H9 (cell line): ENCODE measurements at regions not wholly inside any gene's neighbourhood (a gene's known extent, or its start where the extent isn't known, plus 50 kb on each side); places are given as distances from the start of the nearest gene placed in this dataset.
A peak's percentile ranks its signal among the peaks of the same experiment; 100 is the strongest.
"Not testable (repeated sequence)": the region's sequence is repeated elsewhere in the genome, so short reads cannot be mapped to it uniquely, and the experiment has no call there.

Source experiments
- DNase-seq: peaks from one replicate; pipeline ENCODE4 v3.0.0-alpha.2; 2017
- H2AFZ ChIP-seq: one replicate; pipeline ENCODE4 v1.6.1; 2013; ENCODE audit warnings: mild to moderate bottlenecking, low read length, control low read depth, moderate library complexity
- H2AK5ac ChIP-seq: 2 replicates; pipeline ENCODE4 v1.6.1; 2013; ENCODE audit warnings: low read length, control low read depth, mixed read lengths; ENCODE audit not compliant: insufficient read length
- H2BK120ac ChIP-seq: one replicate; pipeline ENCODE4 v1.6.1; 2013; ENCODE audit warnings: low read depth, mild to moderate bottlenecking, low read length, control low read depth, inconsistent platforms; ENCODE audit not compliant: poor library complexity, severe bottlenecking
- H2BK12ac ChIP-seq: 2 replicates; pipeline ENCODE4 v1.6.1; 2013; ENCODE audit warnings: low read length, control low read depth, mixed read lengths, low read depth; ENCODE audit not compliant: insufficient read length
- H2BK15ac ChIP-seq: 2 replicates; pipeline ENCODE4 v1.6.1; 2013; ENCODE audit warnings: low read depth, low read length, control low read depth
- H2BK20ac ChIP-seq: one replicate; pipeline ENCODE4 v1.6.1; 2013; ENCODE audit warnings: low read depth, mild to moderate bottlenecking, low read length, control low read depth, inconsistent platforms; ENCODE audit not compliant: poor library complexity, severe bottlenecking
- H2BK5ac ChIP-seq: 2 replicates; pipeline ENCODE4 v1.6.1; 2013; ENCODE audit warnings: low read length, control low read depth, mixed read lengths; ENCODE audit not compliant: insufficient read length
- H3K14ac ChIP-seq: 2 replicates; pipeline ENCODE4 v1.6.1; 2013; ENCODE audit warnings: low read length, control low read depth; ENCODE audit not compliant: insufficient read depth
- H3K18ac ChIP-seq: 2 replicates; pipeline ENCODE4 v1.6.1; 2013; ENCODE audit warnings: low read depth, mild to moderate bottlenecking, mixed read lengths, low read length, control low read depth; ENCODE audit not compliant: insufficient read length
- H3K23ac ChIP-seq: 2 replicates; pipeline ENCODE4 v1.6.1; 2013; ENCODE audit warnings: low read length, control low read depth, mixed read lengths, low read depth; ENCODE audit not compliant: insufficient read length
- H3K23me2 ChIP-seq: 2 replicates; pipeline ENCODE4 v1.6.1; 2013; ENCODE audit warnings: low read depth, mild to moderate bottlenecking, mixed read lengths, low read length, control low read depth; ENCODE audit not compliant: insufficient read length, poor library complexity, severe bottlenecking
- H3K27ac ChIP-seq: 2 replicates; pipeline ENCODE4 v1.5.1; 2013; ENCODE audit warnings: low read length, control low read depth, mixed read lengths, low read depth; ENCODE audit not compliant: insufficient read length
- H3K27me3 ChIP-seq: 2 replicates; pipeline ENCODE4 v1.6.1; 2013; ENCODE audit warnings: low read length, control low read depth, inconsistent platforms; ENCODE audit not compliant: insufficient read depth
- H3K4ac ChIP-seq: 2 replicates; pipeline ENCODE4 v1.6.1; 2013; ENCODE audit warnings: low read depth, mild to moderate bottlenecking, control low read depth, inconsistent platforms, low read length, moderate library complexity
- H3K4me1 ChIP-seq: 2 replicates; pipeline ENCODE4 v1.6.1; 2013; ENCODE audit warnings: low read length, control low read depth, inconsistent platforms; ENCODE audit not compliant: insufficient read depth
- H3K4me2 ChIP-seq: 2 replicates; pipeline ENCODE4 v1.6.1; 2013; ENCODE audit warnings: low read length, control low read depth, mixed read lengths; ENCODE audit not compliant: insufficient read length, insufficient read depth
- H3K56ac ChIP-seq: 2 replicates; pipeline ENCODE4 v1.6.1; 2013; ENCODE audit warnings: low read depth, mild to moderate bottlenecking, mixed read lengths, low read length, control low read depth; ENCODE audit not compliant: insufficient read length
- H3K79me1 ChIP-seq: 2 replicates; pipeline ENCODE4 v1.6.1; 2013; ENCODE audit warnings: low read depth, mild to moderate bottlenecking, moderate library complexity, low read length, control low read depth, inconsistent platforms; ENCODE audit not compliant: insufficient read depth, poor library complexity, severe bottlenecking
- H3K79me2 ChIP-seq: 2 replicates; pipeline ENCODE4 v1.6.1; 2013; ENCODE audit warnings: low read length, control low read depth, inconsistent platforms; ENCODE audit not compliant: insufficient read depth
- H3K9ac ChIP-seq: 2 replicates; pipeline ENCODE4 v1.6.1; 2013; ENCODE audit warnings: low read length, control low read depth, mixed read lengths; ENCODE audit not compliant: insufficient read length; ENCODE audit errors: extremely low read depth
- H3K9me3 ChIP-seq: one replicate; pipeline ENCODE4 v1.6.1; 2013; ENCODE audit warnings: low read depth, low read length, inconsistent platforms; ENCODE audit not compliant: control insufficient read depth
- H3T11ph ChIP-seq: one replicate; pipeline ENCODE4 v1.6.1; 2013; ENCODE audit warnings: mild to moderate bottlenecking, low read length, control low read depth, inconsistent platforms
- H4K20me1 ChIP-seq: one replicate; pipeline ENCODE4 v1.6.1; 2013; ENCODE audit not compliant: control insufficient read depth, insufficient read length, insufficient read depth
- H4K5ac ChIP-seq: 2 replicates; pipeline ENCODE4 v1.6.1; 2013; ENCODE audit warnings: low read depth, mild to moderate bottlenecking, mixed read lengths, low read length, control low read depth; ENCODE audit not compliant: insufficient read length
- H4K8ac ChIP-seq: replicated peaks from 2 replicates; pipeline ENCODE4 v1.6.1; 2013; ENCODE audit warnings: low read length, control low read depth, mixed read lengths, low read depth; ENCODE audit not compliant: insufficient read length
- H4K91ac ChIP-seq: 2 replicates; pipeline ENCODE4 v1.6.1; 2013; ENCODE audit warnings: low read depth, mild to moderate bottlenecking, moderate library complexity, mixed read lengths, low read length, control low read depth; ENCODE audit not compliant: insufficient read length
- H3K27ac Mint-ChIP-seq, 3 experiments: 2 replicates in 2 of 3; 3 replicates in 1 of 3; pipeline ENCODE4 v1.8.0; 2020 to 2021; ENCODE audit warnings: mixed read lengths in 3 of 3, mild to moderate bottlenecking in 1 of 3, moderate library complexity in 1 of 3
- H3K27me3 Mint-ChIP-seq: 2 replicates; pipeline ENCODE4 v1.8.0; 2021; ENCODE audit warnings: low read depth, mild to moderate bottlenecking, moderate library complexity, mixed read lengths
- H3K36me3 Mint-ChIP-seq, 3 experiments: 2 replicates in 2 of 3; 3 replicates in 1 of 3; pipeline ENCODE4 v1.8.0; 2020 to 2021; ENCODE audit warnings: low read depth in 3 of 3, mixed read lengths in 3 of 3; ENCODE audit not compliant: insufficient read depth in 1 of 3
- H3K4me1 Mint-ChIP-seq, 2 experiments: 2 replicates each; pipeline ENCODE4 v1.8.0; 2020; ENCODE audit warnings: mixed read lengths in 2 of 2
- H3K4me3 Mint-ChIP-seq, 2 experiments: 2 replicates in 1 of 2; 3 replicates in 1 of 2; pipeline ENCODE4 v1.8.0; 2020 to 2021; ENCODE audit warnings: mild to moderate bottlenecking in 2 of 2, mixed read lengths in 2 of 2, moderate library complexity in 1 of 2
- H3K9me3 Mint-ChIP-seq, 2 experiments: 2 replicates in 1 of 2; 3 replicates in 1 of 2; pipeline ENCODE4 v1.8.0; 2020; ENCODE audit warnings: mild to moderate bottlenecking in 2 of 2, mixed read lengths in 2 of 2, moderate library complexity in 1 of 2
- WGBS: extraction: QIAGEN DNeasy Blood & Tissue Kit; methylation state at CpG from one replicate; pipeline ENCODE4 v1.1.7; 2013; ENCODE audit warnings: missing lambda C conversion rate, low lambda C conversion rate, mixed read lengths; ENCODE audit not compliant: insufficient read length; ENCODE audit errors: extremely low coverage; 5-methylcytosine and 5-hydroxymethylcytosine counted together
- TF ChIP-seq, protein P1 (sequence below): fragments of 200-600 bp; sonication (generic); conservative IDR thresholded peaks from 3 replicates; pipeline ENCODE4 v1.8.0; 2021; ENCODE audit warnings: antibody characterized with exemption, mild to moderate bottlenecking

DNA sequence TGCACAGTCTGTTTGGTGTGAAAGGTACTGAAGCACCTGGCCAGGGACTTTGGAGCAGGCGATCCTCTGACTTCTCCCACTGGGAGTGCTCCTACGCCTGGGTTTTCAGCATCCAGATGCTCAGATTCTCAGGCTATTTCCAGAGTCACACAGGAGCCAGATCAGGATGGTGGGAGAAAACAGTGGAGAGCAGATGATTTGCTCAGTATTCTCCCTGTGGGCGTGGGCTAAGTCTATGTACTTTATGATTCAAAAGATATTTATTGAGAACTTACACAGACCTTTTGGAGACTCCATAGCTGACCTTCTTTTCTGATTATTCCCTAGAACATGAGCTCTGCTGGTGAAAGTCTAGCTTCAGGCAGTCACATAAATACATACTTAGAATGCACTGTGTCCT lies 134.6 kb downstream of the TENT5C start:
- WGBS: no CpG with 5 or more reads among the region's 3 CpGs

DNA sequence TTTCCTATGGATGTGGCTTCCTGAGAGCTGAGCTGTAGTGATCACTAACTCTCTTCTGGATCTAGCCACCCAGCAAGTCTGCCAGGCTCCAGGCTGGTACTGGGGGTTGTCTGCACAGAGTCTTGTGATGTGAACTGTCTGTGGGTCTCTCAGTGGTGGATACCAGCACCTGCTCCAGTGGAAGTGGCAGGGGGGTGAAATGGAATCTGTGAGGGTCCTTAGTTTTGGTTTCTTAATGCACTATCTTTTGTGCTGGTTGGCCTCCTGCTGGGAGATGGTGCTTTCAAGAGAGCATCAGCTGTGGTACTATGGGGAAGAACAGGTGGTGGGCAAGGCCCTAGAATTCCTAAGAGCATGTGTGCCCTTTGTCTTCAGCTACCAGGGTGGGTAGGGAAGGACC lies 140.7 kb downstream of the TENT5C start:
- not testable (repeated sequence) for H2AK5ac ChIP-seq, H4K8ac ChIP-seq, H4K5ac ChIP-seq, H3K4me1 Mint-ChIP-seq, H3K27ac ChIP-seq, H3T11ph ChIP-seq, H2BK15ac ChIP-seq, H3K23ac ChIP-seq, H3K4me3 Mint-ChIP-seq, H2AFZ ChIP-seq, H3K23me2 ChIP-seq, H3K4me2 ChIP-seq, H3K79me2 ChIP-seq, H3K18ac ChIP-seq, H4K91ac ChIP-seq, H3K27me3 Mint-ChIP-seq, H3K4ac ChIP-seq, H3K79me1 ChIP-seq, H4K20me1 ChIP-seq, H2BK12ac ChIP-seq, H2BK120ac ChIP-seq, H2BK20ac ChIP-seq, H3K9me3 ChIP-seq, H3K27ac Mint-ChIP-seq, H3K27me3 ChIP-seq, H3K56ac ChIP-seq, DNase-seq, H3K9ac ChIP-seq, H2BK5ac ChIP-seq, H3K14ac ChIP-seq, H3K4me1 ChIP-seq
- peaks cover 9 to 26% of the 10 kb centered on the region in 2 experiments for H3K9me3 Mint-ChIP-seq
- peaks cover 0 to 21% (median 2%) of the 10 kb centered on the region in 3 experiments; a peak in 3 of 7 replicates for H3K36me3 Mint-ChIP-seq

More for the DNA sequence above, 134.6 kb downstream of the TENT5C start:
- peaks cover 0 to 8% of the 10 kb centered on the region in 2 experiments; a peak in 2 of 5 replicates for H3K9me3 Mint-ChIP-seq
- no peak overlapping the region for H3K4me3 Mint-ChIP-seq
- peaks cover 2 to 4% of the 10 kb centered on the region in 2 experiments; a peak in 2 of 4 replicates for H3K4me1 Mint-ChIP-seq
- Histone ChIP-seq H3T11ph (no peak overlapping the region), H4K91ac (no peak overlapping the region), H2BK15ac (no peak overlapping the region), H4K8ac (no peak overlapping the region), H2AFZ (no peak overlapping the region), H2BK120ac (no peak overlapping the region), H4K5ac (no peak overlapping the region), H2BK5ac (no peak overlapping the region), H3K4ac (no peak overlapping the region), H3K23me2 (no peaks in the 10 kb centered on the region), H2BK12ac (no peak overlapping the region), H3K27ac (no peak overlapping the region), H3K56ac (no peak overlapping the region), H2AK5ac (no peak overlapping the region), H4K20me1 (no peaks in the 10 kb centered on the region), H3K14ac (no peak overlapping the region), H3K27me3 (no peaks in the 10 kb centered on the region), H3K9ac (no peak overlapping the region), H3K79me1 (no peaks in the 10 kb centered on the region), H2BK20ac (no peak overlapping the region), H3K9me3 (no peaks in the 10 kb centered on the region), H3K23ac (no peak overlapping the region), H3K79me2 (no peaks in the 10 kb centered on the region; the same call in 1 of the 2 replicates), H3K4me2 (no peak overlapping the region), H3K4me1 (no peaks in the 10 kb centered on the region), H3K18ac (no peak overlapping the region)
- TF ChIP-seq, protein P1, sequence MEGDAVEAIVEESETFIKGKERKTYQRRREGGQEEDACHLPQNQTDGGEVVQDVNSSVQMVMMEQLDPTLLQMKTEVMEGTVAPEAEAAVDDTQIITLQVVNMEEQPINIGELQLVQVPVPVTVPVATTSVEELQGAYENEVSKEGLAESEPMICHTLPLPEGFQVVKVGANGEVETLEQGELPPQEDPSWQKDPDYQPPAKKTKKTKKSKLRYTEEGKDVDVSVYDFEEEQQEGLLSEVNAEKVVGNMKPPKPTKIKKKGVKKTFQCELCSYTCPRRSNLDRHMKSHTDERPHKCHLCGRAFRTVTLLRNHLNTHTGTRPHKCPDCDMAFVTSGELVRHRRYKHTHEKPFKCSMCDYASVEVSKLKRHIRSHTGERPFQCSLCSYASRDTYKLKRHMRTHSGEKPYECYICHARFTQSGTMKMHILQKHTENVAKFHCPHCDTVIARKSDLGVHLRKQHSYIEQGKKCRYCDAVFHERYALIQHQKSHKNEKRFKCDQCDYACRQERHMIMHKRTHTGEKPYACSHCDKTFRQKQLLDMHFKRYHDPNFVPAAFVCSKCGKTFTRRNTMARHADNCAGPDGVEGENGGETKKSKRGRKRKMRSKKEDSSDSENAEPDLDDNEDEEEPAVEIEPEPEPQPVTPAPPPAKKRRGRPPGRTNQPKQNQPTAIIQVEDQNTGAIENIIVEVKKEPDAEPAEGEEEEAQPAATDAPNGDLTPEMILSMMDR: no peak
- 0 out of 7 replicates have a peak overlapping the region, but pooled peaks of 1 of the 3 experiments have one; percentile 16 for H3K27ac Mint-ChIP-seq
- DNase-seq: no peak
- peaks cover 0 to 5% (median 0%) of the 10 kb centered on the region in 3 experiments; a peak in 2 of 7 replicates for H3K36me3 Mint-ChIP-seq
- no peaks in the 10 kb centered on the region for H3K27me3 Mint-ChIP-seq
